Small intestine (tissue), 7 donors: ENCODE measurements at regions not wholly inside any gene's neighbourhood (a gene's known extent, or its start where the extent isn't known, plus 50 kb on each side); places are given as distances from the start of the nearest gene placed in this dataset.

Source experiments
- DNase-seq, 2 donors: peaks; one replicate each; pipeline versions ENCODE4 v3.0.0 to v3.0.0-alpha.2; 2013
- FAIRE-seq: peaks from 2 replicates; lab custom pipeline; 2012; peaks lifted over from hg19 to GRCh38; lab: Jason Lieb, UNC
- H3K27ac ChIP-seq, 3 donors: one replicate each; pipeline ENCODE4 v1.5.1; 2013; ENCODE audit warnings: low read length in 2 of 3, mild to moderate bottlenecking in 2 of 3, control low read depth in 1 of 3, inconsistent platforms in 1 of 3, low read depth in 1 of 3, moderate library complexity in 1 of 3
- H3K27me3 ChIP-seq, 3 donors: one replicate each; pipeline ENCODE4 v1.6.1; 2013; ENCODE audit warnings: low read length in 3 of 3, inconsistent platforms in 1 of 3; ENCODE audit not compliant: control insufficient read depth in 3 of 3, insufficient read depth in 3 of 3
- H3K36me3 ChIP-seq, 3 donors: one replicate each; pipeline ENCODE4 v1.6.1; 2013; ENCODE audit warnings: low read length in 3 of 3, inconsistent platforms in 1 of 3, low read depth in 1 of 3, mild to moderate bottlenecking in 1 of 3, moderate library complexity in 1 of 3; ENCODE audit not compliant: control insufficient read depth in 3 of 3, insufficient read depth in 2 of 3
- H3K4me1 ChIP-seq, 3 donors: one replicate each; pipeline ENCODE4 v1.6.1; 2013; ENCODE audit warnings: low read length in 2 of 3, inconsistent platforms in 1 of 3, low read depth in 1 of 3, mild to moderate bottlenecking in 1 of 3, moderate library complexity in 1 of 3; ENCODE audit not compliant: control insufficient read depth in 3 of 3, insufficient read depth in 2 of 3
- H3K4me3 ChIP-seq, 3 donors: one replicate each; pipeline ENCODE4 v1.5.1; 2013; ENCODE audit warnings: low read length in 3 of 3, control low read depth in 1 of 3, inconsistent platforms in 1 of 3, low read depth in 1 of 3, mild to moderate bottlenecking in 1 of 3, moderate library complexity in 1 of 3
- H3K9me3 ChIP-seq, 2 donors: one replicate each; pipeline ENCODE4 v1.6.1; 2013; ENCODE audit warnings: low read depth in 1 of 2, low read length in 1 of 2; ENCODE audit not compliant: control insufficient read depth in 2 of 2, insufficient read depth in 1 of 2
- WGBS, 3 donors: extraction: QIAGEN DNeasy Blood & Tissue Kit; methylation state at CpG; one replicate each; pipeline ENCODE4 v1.1.7; 2013; 5-methylcytosine and 5-hydroxymethylcytosine counted together
- donor health status: healthy with polysubstance abuse.
- donor health status: control.
- donor health status: control.
- donor health status: Bipolar disorder and iron deficiency.
- donor health status: healthy.

- H3K9me3 ChIP-seq = no peaks in the 10 kb centered on the region
- DNase-seq (no peak), FAIRE-seq (no peak)
- H3K27me3 ChIP-seq = no peaks in the 10 kb centered on the region
- 87 to 93% (median 93%) methylated on average over 12 of the region's 12 CpGs for WGBS, 3 donors
- no peaks in the 10 kb centered on the region for H3K36me3 ChIP-seq
- no peak overlapping the region for H3K27ac ChIP-seq
- peaks cover 0 to 2% (median 0%) of the 10 kb centered on the region in 3 donors for H3K4me1 ChIP-seq
- H3K4me3 ChIP-seq = no peak overlapping the region
These were observed 252.4 kb downstream of the KLF6 start for GRCh38 chr10:3532644-3533043.

GRCh38 chr10:3531670-3532069, 253.3 kb downstream of the KLF6 start:
- Histone ChIP-seq H3K4me3 (no peak overlapping the region), H3K36me3 (no peaks in the 10 kb centered on the region), H3K27ac (no peak overlapping the region), H3K9me3 (no peaks in the 10 kb centered on the region), H3K27me3 (no peaks in the 10 kb centered on the region), H3K4me1 (peaks cover 0 to 2% (median 0%) of the 10 kb centered on the region in 3 donors)
- 89 to 93% (median 92%) methylated on average over 5 of the region's 5 CpGs for WGBS, 3 donors
- DNase-seq (no peak), FAIRE-seq (no peak)

- DNase-seq (peak in 1 of 2 donors; percentile 57), FAIRE-seq (no peak)
- no peak overlapping the region for H3K27ac ChIP-seq
- 89 to 93% (median 90%) methylated on average over 16 of the region's 16 CpGs for WGBS, 3 donors
- H3K27me3 ChIP-seq = no peaks in the 10 kb centered on the region
- H3K4me3 ChIP-seq = no peak overlapping the region
- peaks cover 0 to 2% (median 0%) of the 10 kb centered on the region in 3 donors for H3K4me1 ChIP-seq
- H3K36me3 ChIP-seq = no peaks in the 10 kb centered on the region
- no peaks in the 10 kb centered on the region for H3K9me3 ChIP-seq
These were observed 254.0 kb downstream of the KLF6 start for GRCh38 chr10:3530783-3531645.

GRCh38 chr10:3530346-3530745, 254.7 kb downstream of the KLF6 start:
- Histone ChIP-seq H3K27ac (no peak overlapping the region), H3K4me1 (peaks cover 0 to 2% (median 2%) of the 10 kb centered on the region in 3 donors), H3K4me3 (no peak overlapping the region), H3K36me3 (no peaks in the 10 kb centered on the region), H3K27me3 (no peaks in the 10 kb centered on the region), H3K9me3 (no peaks in the 10 kb centered on the region)
- no peak for FAIRE-seq
- WGBS, 3 donors = 68 to 90% (median 75%) methylated on average over 13 of the region's 13 CpGs
- DNase-seq = peak in 1 of 2 donors; percentile 80

- FAIRE-seq (no peak), DNase-seq (no peak)
- no peaks in the 10 kb centered on the region for H3K36me3 ChIP-seq
- H3K4me1 ChIP-seq = peaks cover 0 to 2% (median 2%) of the 10 kb centered on the region in 3 donors
- no peak overlapping the region for H3K4me3 ChIP-seq
- H3K9me3 ChIP-seq = no peaks in the 10 kb centered on the region
- WGBS, 3 donors = 89 to 94% (median 89%) methylated on average over 11 of the region's 11 CpGs
- no peak overlapping the region for H3K27ac ChIP-seq
- no peaks in the 10 kb centered on the region for H3K27me3 ChIP-seq
These were observed 255.3 kb downstream of the KLF6 start for GRCh38 chr10:3529691-3530090.

- 74 to 85% (median 80%) methylated on average over 10 of the region's 10 CpGs for WGBS, 3 donors
- no peak overlapping the region for H3K27ac ChIP-seq
- H3K4me3 ChIP-seq = no peak overlapping the region
- H3K4me1 ChIP-seq = peaks cover 0 to 2% (median 2%) of the 10 kb centered on the region in 3 donors
- no peak for FAIRE-seq
- no peaks in the 10 kb centered on the region for H3K9me3 ChIP-seq
- DNase-seq = no peak
- H3K36me3 ChIP-seq = no peaks in the 10 kb centered on the region
- no peaks in the 10 kb centered on the region for H3K27me3 ChIP-seq
These were observed 256.1 kb downstream of the KLF6 start for GRCh38 chr10:3528823-3529403.

GRCh38 chr10:3528271-3528670, 256.7 kb downstream of the KLF6 start:
- 77 to 95% (median 84%) methylated on average over 3 of the region's 3 CpGs for WGBS, 3 donors
- FAIRE-seq (no peak), DNase-seq (no peak)
- Histone ChIP-seq H3K27ac (no peak overlapping the region), H3K27me3 (no peaks in the 10 kb centered on the region), H3K4me3 (no peak overlapping the region), H3K36me3 (no peaks in the 10 kb centered on the region), H3K4me1 (peaks cover 0 to 2% (median 2%) of the 10 kb centered on the region in 3 donors), H3K9me3 (no peaks in the 10 kb centered on the region)

GRCh38 chr10:3527869-3528268, 257.1 kb downstream of the KLF6 start:
- WGBS, 3 donors = 74 to 88% (median 81%) methylated on average over 5 of the region's 5 CpGs
- FAIRE-seq (no peak), DNase-seq (no peak)

More at GRCh38 chr10:3527869-3528268, 257.1 kb downstream of the KLF6 start:
- Histone ChIP-seq H3K9me3 (no peaks in the 10 kb centered on the region), H3K27ac (no peak overlapping the region), H3K27me3 (no peaks in the 10 kb centered on the region), H3K4me1 (peaks cover 0 to 2% (median 2%) of the 10 kb centered on the region in 3 donors), H3K4me3 (no peak overlapping the region), H3K36me3 (no peaks in the 10 kb centered on the region)
